ENCODE measurements at regions not wholly inside any gene's neighbourhood (a gene's known extent, or its start where the extent isn't known, plus 50 kb on each side); places are given as distances from the start of the nearest gene placed in this dataset.

GRCh38 chr15:70417535-70417934 lies 319.8 kb upstream of the TLE3 start:
- Mint-ChIP-seq H3K27me3 (ENCODE audit: low read depth) (peaks cover 29% of the 10 kb centered on the region), H3K9me3 (no peaks in the 10 kb centered on the region), H3K4me1 (ENCODE audit: low read depth) (no peaks in the 10 kb centered on the region), H3K36me3 (ENCODE audit: low read depth) (no peaks in the 10 kb centered on the region), H3K4me3 (ENCODE audit: low read depth) (no peak overlapping the region), H3K27ac (no peak overlapping the region)
- intact Hi-C loops (cut with micrococcal nuclease) = no loop called here
- no peak for DNase-seq (ENCODE audit: low spot score)

- intact Hi-C loops (cut with micrococcal nuclease) = no loop called here
- Mint-ChIP-seq H3K9me3 (no peaks in the 10 kb centered on the region), H3K27me3 (ENCODE audit: low read depth) (peaks cover 25% of the 10 kb centered on the region), H3K36me3 (ENCODE audit: low read depth) (no peaks in the 10 kb centered on the region), H3K4me3 (ENCODE audit: low read depth) (no peak overlapping the region), H3K4me1 (ENCODE audit: low read depth) (no peaks in the 10 kb centered on the region), H3K27ac (no peak overlapping the region)
- DNase-seq (ENCODE audit: low spot score) = no peak
Observed at GRCh38 chr15:70416829-70417228, 319.1 kb upstream of the TLE3 start.

GRCh38 chr15:70415398-70415797 lies 317.7 kb upstream of the TLE3 start:
- H3K27me3 Mint-ChIP-seq (ENCODE audit: low read depth) = peaks cover 23% of the 10 kb centered on the region
- intact Hi-C loops (cut with micrococcal nuclease) = no loop called here
- H3K9me3 Mint-ChIP-seq = no peaks in the 10 kb centered on the region
- no peaks in the 10 kb centered on the region for H3K36me3 Mint-ChIP-seq (ENCODE audit: low read depth)
- DNase-seq (ENCODE audit: low spot score) = no peak
- no peaks in the 10 kb centered on the region for H3K4me1 Mint-ChIP-seq (ENCODE audit: low read depth)
- H3K4me3 Mint-ChIP-seq (ENCODE audit: low read depth) = no peak overlapping the region
- no peak overlapping the region for H3K27ac Mint-ChIP-seq

GRCh38 chr15:70414626-70415025 lies 316.9 kb upstream of the TLE3 start:
- intact Hi-C loops (cut with micrococcal nuclease) = no loop called here
- Mint-ChIP-seq H3K4me3 (ENCODE audit: low read depth) (no peak overlapping the region), H3K27ac (no peak overlapping the region), H3K9me3 (no peaks in the 10 kb centered on the region), H3K27me3 (ENCODE audit: low read depth) (peaks cover 20% of the 10 kb centered on the region), H3K4me1 (ENCODE audit: low read depth) (no peaks in the 10 kb centered on the region), H3K36me3 (ENCODE audit: low read depth) (no peaks in the 10 kb centered on the region)
- DNase-seq (ENCODE audit: low spot score) = no peak

- Mint-ChIP-seq H3K4me1 (ENCODE audit: low read depth) (no peaks in the 10 kb centered on the region), H3K4me3 (ENCODE audit: low read depth) (no peak overlapping the region), H3K27ac (no peak overlapping the region), H3K9me3 (no peaks in the 10 kb centered on the region), H3K27me3 (ENCODE audit: low read depth) (peaks cover 25% of the 10 kb centered on the region), H3K36me3 (ENCODE audit: low read depth) (no peaks in the 10 kb centered on the region)
- intact Hi-C loops (cut with micrococcal nuclease) = no loop called here
- DNase-seq (ENCODE audit: low spot score) = no peak
Observed at GRCh38 chr15:70412794-70413193, 315.1 kb upstream of the TLE3 start.

GRCh38 chr15:70411143-70411863 lies 313.6 kb upstream of the TLE3 start:
- intact Hi-C loops (cut with micrococcal nuclease) = no loop called here

GRCh38 chr15:70410371-70410985 lies 312.8 kb upstream of the TLE3 start:
- no peak overlapping the region for H3K4me3 Mint-ChIP-seq (ENCODE audit: low read depth)
- peaks cover 28% of the 10 kb centered on the region for H3K27me3 Mint-ChIP-seq (ENCODE audit: low read depth)
- H3K36me3 Mint-ChIP-seq (ENCODE audit: low read depth) = no peaks in the 10 kb centered on the region
- H3K9me3 Mint-ChIP-seq = no peaks in the 10 kb centered on the region
- intact Hi-C loops (cut with micrococcal nuclease) = no loop called here
- no peak for DNase-seq (ENCODE audit: low spot score)
- H3K4me1 Mint-ChIP-seq (ENCODE audit: low read depth) = no peaks in the 10 kb centered on the region
- H3K27ac Mint-ChIP-seq = no peak overlapping the region

More at GRCh38 chr15:70411143-70411863, 313.6 kb upstream of the TLE3 start:
- Mint-ChIP-seq H3K9me3 (no peaks in the 10 kb centered on the region), H3K27me3 (ENCODE audit: low read depth) (peaks cover 28% of the 10 kb centered on the region), H3K4me1 (ENCODE audit: low read depth) (no peaks in the 10 kb centered on the region), H3K36me3 (ENCODE audit: low read depth) (no peaks in the 10 kb centered on the region), H3K27ac (no peak overlapping the region), H3K4me3 (ENCODE audit: low read depth) (no peak overlapping the region)
- DNase-seq (ENCODE audit: low spot score) = no peak

GRCh38 chr15:70409388-70409787 lies 311.7 kb upstream of the TLE3 start:
- Mint-ChIP-seq H3K9me3 (no peaks in the 10 kb centered on the region), H3K4me3 (ENCODE audit: low read depth) (no peak overlapping the region), H3K4me1 (ENCODE audit: low read depth) (no peaks in the 10 kb centered on the region), H3K27me3 (ENCODE audit: low read depth) (peaks cover 29% of the 10 kb centered on the region), H3K36me3 (ENCODE audit: low read depth) (no peaks in the 10 kb centered on the region), H3K27ac (no peak overlapping the region)
- intact Hi-C loops (cut with micrococcal nuclease) = no loop called here
- DNase-seq (ENCODE audit: low spot score) = no peak

GRCh38 chr15:70407955-70408354 lies 310.2 kb upstream of the TLE3 start:
- H3K9me3 Mint-ChIP-seq = no peaks in the 10 kb centered on the region
- no peaks in the 10 kb centered on the region for H3K36me3 Mint-ChIP-seq (ENCODE audit: low read depth)
- H3K4me3 Mint-ChIP-seq (ENCODE audit: low read depth) = no peak overlapping the region
- intact Hi-C loops (cut with micrococcal nuclease) = no loop called here
- no peak for DNase-seq (ENCODE audit: low spot score)
- no peaks in the 10 kb centered on the region for H3K4me1 Mint-ChIP-seq (ENCODE audit: low read depth)
- no peak overlapping the region for H3K27ac Mint-ChIP-seq
- peaks cover 29% of the 10 kb centered on the region for H3K27me3 Mint-ChIP-seq (ENCODE audit: low read depth)

- H3K27me3 Mint-ChIP-seq (ENCODE audit: low read depth) = peaks cover 33% of the 10 kb centered on the region
- H3K9me3 Mint-ChIP-seq = no peaks in the 10 kb centered on the region
- no peak overlapping the region for H3K4me3 Mint-ChIP-seq (ENCODE audit: low read depth)
- H3K27ac Mint-ChIP-seq = no peak overlapping the region
- DNase-seq (ENCODE audit: low spot score) = no peak
- intact Hi-C loops (cut with micrococcal nuclease) = no loop called here
- H3K4me1 Mint-ChIP-seq (ENCODE audit: low read depth) = no peaks in the 10 kb centered on the region
- no peaks in the 10 kb centered on the region for H3K36me3 Mint-ChIP-seq (ENCODE audit: low read depth)
Observed at GRCh38 chr15:70407336-70407670, 309.6 kb upstream of the TLE3 start.

GRCh38 chr15:70406617-70407335 lies 309.1 kb upstream of the TLE3 start:
- H3K4me3 Mint-ChIP-seq (ENCODE audit: low read depth) = no peak overlapping the region
- H3K36me3 Mint-ChIP-seq (ENCODE audit: low read depth) = no peaks in the 10 kb centered on the region
- no peaks in the 10 kb centered on the region for H3K4me1 Mint-ChIP-seq (ENCODE audit: low read depth)
- DNase-seq (ENCODE audit: low spot score) = no peak
- no peak overlapping the region for H3K27ac Mint-ChIP-seq
- no peaks in the 10 kb centered on the region for H3K9me3 Mint-ChIP-seq
- intact Hi-C loops (cut with micrococcal nuclease) = no loop called here
- peaks cover 35% of the 10 kb centered on the region for H3K27me3 Mint-ChIP-seq (ENCODE audit: low read depth)

GRCh38 chr15:70401709-70402108 lies 304.0 kb upstream of the TLE3 start:
- peaks cover 27% of the 10 kb centered on the region for H3K27me3 Mint-ChIP-seq (ENCODE audit: low read depth)
- no peaks in the 10 kb centered on the region for H3K4me1 Mint-ChIP-seq (ENCODE audit: low read depth)
- H3K36me3 Mint-ChIP-seq (ENCODE audit: low read depth) = no peaks in the 10 kb centered on the region
- no peak for DNase-seq (ENCODE audit: low spot score)
- no peaks in the 10 kb centered on the region for H3K9me3 Mint-ChIP-seq
- H3K4me3 Mint-ChIP-seq (ENCODE audit: low read depth) = no peak overlapping the region
- intact Hi-C loops (cut with micrococcal nuclease) = no loop called here
- no peak overlapping the region for H3K27ac Mint-ChIP-seq

GRCh38 chr15:70400766-70401541 lies 303.2 kb upstream of the TLE3 start:
- no peak for DNase-seq (ENCODE audit: low spot score)
- Mint-ChIP-seq H3K27me3 (ENCODE audit: low read depth) (peaks cover 28% of the 10 kb centered on the region), H3K4me3 (ENCODE audit: low read depth) (no peak overlapping the region), H3K36me3 (ENCODE audit: low read depth) (no peaks in the 10 kb centered on the region), H3K4me1 (ENCODE audit: low read depth) (no peaks in the 10 kb centered on the region), H3K27ac (no peak overlapping the region), H3K9me3 (no peaks in the 10 kb centered on the region)
- intact Hi-C loops (cut with micrococcal nuclease) = no loop called here

All from activated T-helper 2 cell treated with anti-CD3 and anti-CD28 coated beads, Interferon-gamma antibody, Interleukin-2, Interleukin-4, amounts not matched to agents 10 μg/mL and 5 μg/mL and 100 μg/mL, durations not matched to agents 14 hours and 24 hours and 36 hours (primary cell).